WI38 (cell line): ENCODE measurements at regions not wholly inside any gene's neighbourhood (a gene's known extent, or its start where the extent isn't known, plus 50 kb on each side); places are given as distances from the start of the nearest gene placed in this dataset.
"Not testable (repeated sequence)": the region's sequence is repeated elsewhere in the genome, so short reads cannot be mapped to it uniquely, and the experiment has no call there.

Source experiments
- H3K4me3 ChIP-seq: 2 replicates; pipeline ENCODE4 v1.5.1; 2011; ENCODE audit warnings: low read depth, mild to moderate bottlenecking, control low read depth, low read length
- TF ChIP-seq, protein P1 (sequence below): IDR thresholded peaks from 2 replicates; pipeline ENCODE4 v1.5.1; 2012; ENCODE audit warnings: low read depth, mild to moderate bottlenecking, control low read depth, low read length

DNA sequence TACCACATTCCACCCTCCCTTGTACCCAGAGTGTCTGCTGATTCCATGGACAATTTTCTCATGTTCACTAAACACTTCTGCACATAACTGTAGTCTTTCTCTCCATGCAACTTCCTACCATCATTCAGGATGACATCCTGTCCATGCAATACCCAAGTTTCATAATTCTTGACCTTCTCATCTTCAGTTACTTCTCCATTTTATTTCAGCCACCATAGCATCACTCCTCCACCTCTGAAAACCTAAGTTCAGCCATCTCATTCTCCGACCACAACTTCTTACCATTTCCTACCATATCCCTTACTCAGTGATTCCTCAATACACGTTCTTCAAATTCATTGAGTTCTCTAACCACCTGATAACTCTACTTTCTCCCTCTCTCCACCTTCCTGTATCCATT lies 216.5 kb upstream of the TENT5A start:
- TF ChIP-seq, protein P1, sequence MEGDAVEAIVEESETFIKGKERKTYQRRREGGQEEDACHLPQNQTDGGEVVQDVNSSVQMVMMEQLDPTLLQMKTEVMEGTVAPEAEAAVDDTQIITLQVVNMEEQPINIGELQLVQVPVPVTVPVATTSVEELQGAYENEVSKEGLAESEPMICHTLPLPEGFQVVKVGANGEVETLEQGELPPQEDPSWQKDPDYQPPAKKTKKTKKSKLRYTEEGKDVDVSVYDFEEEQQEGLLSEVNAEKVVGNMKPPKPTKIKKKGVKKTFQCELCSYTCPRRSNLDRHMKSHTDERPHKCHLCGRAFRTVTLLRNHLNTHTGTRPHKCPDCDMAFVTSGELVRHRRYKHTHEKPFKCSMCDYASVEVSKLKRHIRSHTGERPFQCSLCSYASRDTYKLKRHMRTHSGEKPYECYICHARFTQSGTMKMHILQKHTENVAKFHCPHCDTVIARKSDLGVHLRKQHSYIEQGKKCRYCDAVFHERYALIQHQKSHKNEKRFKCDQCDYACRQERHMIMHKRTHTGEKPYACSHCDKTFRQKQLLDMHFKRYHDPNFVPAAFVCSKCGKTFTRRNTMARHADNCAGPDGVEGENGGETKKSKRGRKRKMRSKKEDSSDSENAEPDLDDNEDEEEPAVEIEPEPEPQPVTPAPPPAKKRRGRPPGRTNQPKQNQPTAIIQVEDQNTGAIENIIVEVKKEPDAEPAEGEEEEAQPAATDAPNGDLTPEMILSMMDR = no peak
- H3K4me3 ChIP-seq = no peak overlapping the region

DNA sequence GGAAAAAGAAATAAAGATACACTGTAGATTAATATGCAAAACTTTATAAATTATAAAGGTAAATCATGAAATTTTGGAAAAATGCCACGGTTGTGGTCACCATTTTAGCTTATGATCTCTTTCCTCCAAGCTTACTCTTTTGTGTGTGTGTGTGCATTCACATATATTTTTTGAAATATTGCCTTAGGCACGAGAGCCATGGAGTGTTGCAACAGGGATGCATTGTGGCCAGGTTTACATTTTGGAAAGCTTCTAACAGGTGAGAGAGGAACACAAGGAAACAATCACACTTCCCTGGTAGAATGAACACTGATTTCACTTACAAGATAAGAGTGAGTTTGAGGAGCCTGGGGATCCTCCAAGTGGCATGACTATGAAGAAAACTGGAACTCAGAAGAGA lies 214.5 kb upstream of the TENT5A start:
- TF ChIP-seq, protein P1 = no peak

DNA sequence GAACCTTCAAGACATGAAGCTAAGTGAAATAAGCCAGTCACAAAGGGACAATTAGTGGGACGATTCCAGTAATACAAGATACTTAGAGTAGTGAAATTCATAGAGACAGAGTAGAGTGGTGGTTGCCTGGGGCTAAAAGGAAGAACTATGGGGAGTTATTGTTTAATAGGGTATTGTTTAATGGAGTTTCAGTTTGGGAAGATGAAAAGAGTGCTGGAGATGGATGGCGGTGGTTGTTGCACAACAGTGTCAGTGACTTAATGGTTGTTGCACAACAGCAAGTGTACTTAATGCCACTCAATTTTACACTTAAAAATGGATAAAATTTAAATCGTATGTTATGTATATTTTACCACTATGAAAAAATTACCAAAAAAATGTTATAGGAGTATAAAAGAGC lies 209.7 kb upstream of the TENT5A start:
- TF ChIP-seq, protein P1 = no peak
- H3K4me3 ChIP-seq = no peak overlapping the region

More for the DNA sequence above, 214.5 kb upstream of the TENT5A start:
- no peak overlapping the region for H3K4me3 ChIP-seq

GRCh38 chr6:81950877-81951276 lies 198.4 kb upstream of the TENT5A start:
- TF ChIP-seq, protein P1 = no peak
- H3K4me3 ChIP-seq = no peak overlapping the region

GRCh38 chr6:81948861-81949260 lies 196.4 kb upstream of the TENT5A start:
- H3K4me3 ChIP-seq = no peak overlapping the region
- TF ChIP-seq, protein P1 = no peak

GRCh38 chr6:81948196-81948595 lies 195.7 kb upstream of the TENT5A start:
- H3K4me3 ChIP-seq = not testable (repeated sequence)

- TF ChIP-seq, protein P1 = no peak
- H3K4me3 ChIP-seq = no peak overlapping the region
These were observed 192.2 kb upstream of the TENT5A start for GRCh38 chr6:81944661-81945060.

- not testable (repeated sequence) for H3K4me3 ChIP-seq
These were observed 190.4 kb upstream of the TENT5A start for GRCh38 chr6:81942842-81943241.

DNA sequence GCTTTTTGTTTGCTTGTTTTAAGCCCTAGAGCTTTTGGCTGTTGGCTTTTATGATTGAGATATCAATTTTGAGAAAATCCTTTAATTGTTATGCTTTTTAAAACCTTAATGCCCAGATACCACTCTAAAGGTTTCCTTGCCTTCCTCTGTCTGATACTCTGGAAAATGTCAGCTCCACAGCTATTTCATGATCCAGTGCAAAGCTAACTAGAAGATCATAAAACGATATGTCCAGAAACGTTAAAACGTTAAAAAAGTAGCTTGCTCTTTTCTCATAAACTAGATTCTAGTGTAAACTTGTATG lies 189.5 kb upstream of the TENT5A start:
- TF ChIP-seq, protein P1 = no peak
- no peak overlapping the region for H3K4me3 ChIP-seq
